Nephron progenitor cell (in vitro differentiated cells): ENCODE measurements at regions not wholly inside any gene's neighbourhood (a gene's known extent, or its start where the extent isn't known, plus 50 kb on each side); places are given as distances from the start of the nearest gene placed in this dataset.

ENCODE experiments used
- DNase-seq: peaks from one replicate; pipeline ENCODE4 v3.0.0; 2021
- H3K27ac Mint-ChIP-seq: 2 replicates; pipeline ENCODE4 v1.8.0; 2021; ENCODE audit warnings: mild to moderate bottlenecking, moderate library complexity, mixed read lengths
- H3K27me3 Mint-ChIP-seq: 2 replicates; pipeline ENCODE4 v1.8.0; 2021; ENCODE audit warnings: mild to moderate bottlenecking, low read depth, mixed read lengths; ENCODE audit not compliant: poor library complexity
- H3K36me3 Mint-ChIP-seq: 2 replicates; pipeline ENCODE4 v1.8.0; 2021; ENCODE audit warnings: low read depth, mixed read lengths
- H3K4me1 Mint-ChIP-seq: 2 replicates; pipeline ENCODE4 v1.8.0; 2021; ENCODE audit warnings: mixed read lengths
- H3K4me3 Mint-ChIP-seq: 2 replicates; pipeline ENCODE4 v1.8.0; 2021; ENCODE audit warnings: mild to moderate bottlenecking, moderate library complexity, mixed read lengths
- H3K9me3 Mint-ChIP-seq: 2 replicates; pipeline ENCODE4 v1.8.0; 2021; ENCODE audit warnings: mild to moderate bottlenecking, moderate library complexity, mixed read lengths
- TF ChIP-seq, protein P1 (sequence below): fragments of 200-600 bp; sonication (generic); IDR thresholded peaks from 2 replicates; pipeline ENCODE4 v1.5.0; 2021; ENCODE audit warnings: antibody characterized with exemption

- TF ChIP-seq, protein P1, sequence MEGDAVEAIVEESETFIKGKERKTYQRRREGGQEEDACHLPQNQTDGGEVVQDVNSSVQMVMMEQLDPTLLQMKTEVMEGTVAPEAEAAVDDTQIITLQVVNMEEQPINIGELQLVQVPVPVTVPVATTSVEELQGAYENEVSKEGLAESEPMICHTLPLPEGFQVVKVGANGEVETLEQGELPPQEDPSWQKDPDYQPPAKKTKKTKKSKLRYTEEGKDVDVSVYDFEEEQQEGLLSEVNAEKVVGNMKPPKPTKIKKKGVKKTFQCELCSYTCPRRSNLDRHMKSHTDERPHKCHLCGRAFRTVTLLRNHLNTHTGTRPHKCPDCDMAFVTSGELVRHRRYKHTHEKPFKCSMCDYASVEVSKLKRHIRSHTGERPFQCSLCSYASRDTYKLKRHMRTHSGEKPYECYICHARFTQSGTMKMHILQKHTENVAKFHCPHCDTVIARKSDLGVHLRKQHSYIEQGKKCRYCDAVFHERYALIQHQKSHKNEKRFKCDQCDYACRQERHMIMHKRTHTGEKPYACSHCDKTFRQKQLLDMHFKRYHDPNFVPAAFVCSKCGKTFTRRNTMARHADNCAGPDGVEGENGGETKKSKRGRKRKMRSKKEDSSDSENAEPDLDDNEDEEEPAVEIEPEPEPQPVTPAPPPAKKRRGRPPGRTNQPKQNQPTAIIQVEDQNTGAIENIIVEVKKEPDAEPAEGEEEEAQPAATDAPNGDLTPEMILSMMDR = no peak
- Mint-ChIP-seq H3K27ac (peak overlapping the region; percentile 30), H3K27me3 (peaks cover 3% of the 10 kb centered on the region), H3K9me3 (peaks cover 22% of the 10 kb centered on the region), H3K4me3 (no peak overlapping the region), H3K4me1 (peaks cover 21% of the 10 kb centered on the region), H3K36me3 (peaks cover 5% of the 10 kb centered on the region)
- no peak for DNase-seq
Observed at GRCh38 chr5:143543358-143544255, 140.1 kb upstream of the NR3C1 start.

GRCh38 chr5:143542798-143543144 lies 139.3 kb upstream of the NR3C1 start:
- H3K27ac Mint-ChIP-seq = no peak overlapping the region
- H3K4me3 Mint-ChIP-seq = no peak overlapping the region
- H3K4me1 Mint-ChIP-seq = peaks cover 21% of the 10 kb centered on the region
- DNase-seq = no peak
- TF ChIP-seq, protein P1 = no peak
- peaks cover 3% of the 10 kb centered on the region for H3K27me3 Mint-ChIP-seq
- H3K36me3 Mint-ChIP-seq = peaks cover 5% of the 10 kb centered on the region
- peaks cover 22% of the 10 kb centered on the region for H3K9me3 Mint-ChIP-seq

GRCh38 chr5:143541943-143542797 lies 138.7 kb upstream of the NR3C1 start:
- no peak for DNase-seq
- Mint-ChIP-seq H3K27ac (peak overlapping the region; percentile 71), H3K9me3 (peaks cover 16% of the 10 kb centered on the region), H3K36me3 (no peaks in the 10 kb centered on the region), H3K4me3 (no peak overlapping the region), H3K4me1 (peaks cover 21% of the 10 kb centered on the region), H3K27me3 (peaks cover 3% of the 10 kb centered on the region)
- TF ChIP-seq, protein P1 = no peak

- no peaks in the 10 kb centered on the region for H3K36me3 Mint-ChIP-seq
Observed at GRCh38 chr5:143539742-143540141, 136.3 kb upstream of the NR3C1 start.

GRCh38 chr5:143537056-143537455 lies 133.6 kb upstream of the NR3C1 start:
- TF ChIP-seq, protein P1 = no peak
- Mint-ChIP-seq H3K27ac (no peak overlapping the region), H3K9me3 (peaks cover 10% of the 10 kb centered on the region), H3K36me3 (no peaks in the 10 kb centered on the region), H3K4me3 (no peak overlapping the region), H3K27me3 (no peaks in the 10 kb centered on the region), H3K4me1 (peaks cover 3% of the 10 kb centered on the region)
- DNase-seq = no peak

More at GRCh38 chr5:143539742-143540141, 136.3 kb upstream of the NR3C1 start:
- Mint-ChIP-seq H3K9me3 (peaks cover 10% of the 10 kb centered on the region), H3K27ac (no peak overlapping the region), H3K27me3 (peaks cover 3% of the 10 kb centered on the region), H3K4me3 (no peak overlapping the region), H3K4me1 (peaks cover 21% of the 10 kb centered on the region)
- no peak for DNase-seq
- TF ChIP-seq, protein P1 = no peak
